SIG-M5 treated with dmso at 0.1 percent for 504 hours (cell line): ENCODE measurements at regions not wholly inside any gene's neighbourhood (a gene's known extent, or its start where the extent isn't known, plus 50 kb on each side); places are given as distances from the start of the nearest gene placed in this dataset.

ENCODE experiments used
- DNase-seq: peaks from one replicate; lab custom pipeline; 2025; ENCODE audit not compliant: unreplicated experiment; lab: John Stamatoyannopoulos, UW

GRCh38 chr4:38230121-38230801 is 270.1 kb downstream of the PTTG2 start:
- DNase-seq = no peak

GRCh38 chr4:38230821-38231563 is 270.8 kb downstream of the PTTG2 start:
- DNase-seq = no peak

- no peak for DNase-seq
These were observed 271.4 kb downstream of the PTTG2 start for GRCh38 chr4:38231626-38232025.

GRCh38 chr4:38232741-38233140 is 272.5 kb downstream of the PTTG2 start:
- no peak for DNase-seq

GRCh38 chr4:38233727-38234480 is 273.7 kb downstream of the PTTG2 start:
- peak; percentile 13 for DNase-seq

- no peak for DNase-seq
These were observed 275.2 kb downstream of the PTTG2 start for GRCh38 chr4:38235354-38235753.

- no peak for DNase-seq
These were observed 275.8 kb downstream of the PTTG2 start for GRCh38 chr4:38236003-38236402.

GRCh38 chr4:38236503-38236902 is 276.3 kb downstream of the PTTG2 start:
- DNase-seq = no peak

- no peak for DNase-seq
These were observed 276.9 kb downstream of the PTTG2 start for GRCh38 chr4:38237139-38237538.

GRCh38 chr4:38241541-38241940 is 281.3 kb downstream of the PTTG2 start:
- no peak for DNase-seq

GRCh38 chr4:38242101-38242500 is 281.9 kb downstream of the PTTG2 start:
- no peak for DNase-seq

GRCh38 chr4:38242822-38243387 is 282.7 kb downstream of the PTTG2 start:
- no peak for DNase-seq

GRCh38 chr4:38243388-38244053 is 283.3 kb downstream of the PTTG2 start:
- DNase-seq = no peak

GRCh38 chr4:38254825-38255224 is 294.6 kb downstream of the PTTG2 start:
- no peak for DNase-seq

GRCh38 chr4:38255572-38255971 is 295.4 kb downstream of the PTTG2 start:
- DNase-seq = no peak

- no peak for DNase-seq
These were observed 306.4 kb downstream of the PTTG2 start for GRCh38 chr4:38266616-38267015.

- no peak for DNase-seq
These were observed 308.1 kb downstream of the PTTG2 start for GRCh38 chr4:38268108-38268820.

- DNase-seq = no peak
These were observed 308.6 kb downstream of the PTTG2 start for GRCh38 chr4:38268837-38269236.

GRCh38 chr4:38273407-38273806 is 313.2 kb downstream of the PTTG2 start:
- DNase-seq = no peak

GRCh38 chr4:38275331-38276100 is 315.3 kb downstream of the PTTG2 start:
- DNase-seq = peak; percentile 11
